ENCODE measurements at regions not wholly inside any gene's neighbourhood (a gene's known extent, or its start where the extent isn't known, plus 50 kb on each side); places are given as distances from the start of the nearest gene placed in this dataset.

DNA sequence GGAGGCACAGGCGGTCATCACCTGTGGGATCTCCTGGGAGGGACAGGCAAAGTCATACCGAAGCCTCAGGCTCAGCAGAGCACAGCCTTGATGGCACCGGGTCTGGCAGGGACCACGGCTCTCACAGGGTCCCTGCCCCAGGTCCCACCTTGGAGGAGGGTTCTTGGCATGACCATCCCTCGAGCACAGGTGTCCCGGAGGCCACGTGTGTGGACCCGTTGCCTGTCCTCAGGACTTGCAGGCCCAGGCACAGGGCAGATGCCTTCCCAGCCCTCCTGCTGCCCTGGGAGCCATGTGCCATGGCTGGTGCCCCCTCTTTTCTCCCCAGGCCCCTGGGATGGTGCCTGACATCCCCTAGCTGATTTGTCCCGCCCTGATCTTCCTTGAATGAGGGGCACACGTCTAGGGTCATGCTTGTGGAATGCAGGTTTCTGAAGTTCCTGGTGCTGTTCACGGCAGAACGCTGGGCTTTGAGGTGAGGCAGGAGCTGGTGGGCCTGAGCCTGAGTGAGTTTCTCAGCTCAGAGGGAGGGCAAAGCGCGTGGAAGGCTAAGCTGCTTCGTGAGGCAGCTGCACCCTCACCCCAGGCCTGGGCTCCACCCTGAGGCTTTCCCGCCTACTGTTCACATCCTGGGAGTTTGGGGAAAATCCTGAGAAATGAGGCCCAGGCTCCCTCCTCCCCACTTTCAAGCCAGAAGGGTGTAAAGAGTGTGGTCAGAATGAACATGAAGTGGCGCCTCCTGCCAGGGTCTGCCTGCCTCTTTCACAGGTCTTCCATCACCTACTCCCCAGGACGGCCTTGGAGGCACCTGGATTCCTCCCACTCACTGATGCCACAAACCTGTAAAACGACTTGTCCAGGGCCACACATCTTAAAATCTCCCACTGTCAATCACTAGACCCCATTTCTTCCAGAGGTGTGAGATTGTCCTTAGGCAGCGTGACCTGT lies 325.8 kb upstream of the B3GAT1 start:
- no peak overlapping the region for H2BK120ac ChIP-seq (ENCODE audit: low read depth, low read length, poor library complexity, severe bottlenecking)
- no peak overlapping the region for H3K4me3 Mint-ChIP-seq
- H4K8ac ChIP-seq (replicated peaks; ENCODE audit: insufficient read length, low read depth, low read length): no peak overlapping the region
- no peaks in the 10 kb centered on the region for H3K23me2 ChIP-seq (ENCODE audit: insufficient read length, low read depth, low read length, poor library complexity, severe bottlenecking)
- no peak overlapping the region for H3K27ac Mint-ChIP-seq
- H2BK12ac ChIP-seq (ENCODE audit: insufficient read length, low read depth, low read length): no peak overlapping the region
- no peak overlapping the region for H3K14ac ChIP-seq (ENCODE audit: insufficient read depth, low read length)
- no peak overlapping the region for H3K9ac ChIP-seq (ENCODE audit: extremely low read depth, insufficient read length, low read length)
- no peak overlapping the region for H4K91ac ChIP-seq (ENCODE audit: insufficient read length, low read depth, low read length)
- no peak overlapping the region for H3K18ac ChIP-seq (ENCODE audit: insufficient read length, low read depth, low read length)
- H3K27me3 ChIP-seq (ENCODE audit: insufficient read depth, low read length): no peaks in the 10 kb centered on the region
- no peak overlapping the region for H2AK5ac ChIP-seq (ENCODE audit: insufficient read length, low read length)
- H2BK15ac ChIP-seq (ENCODE audit: low read depth, low read length): no peak overlapping the region
- no peak overlapping the region for H3K4ac ChIP-seq (ENCODE audit: low read depth, low read length)
- no peaks in the 10 kb centered on the region for H3K79me1 ChIP-seq (ENCODE audit: insufficient read depth, low read depth, low read length, poor library complexity, severe bottlenecking)
- no peak overlapping the region for H2BK5ac ChIP-seq (ENCODE audit: insufficient read length, low read length)
- no peaks in the 10 kb centered on the region for H3K9me3 Mint-ChIP-seq
- no peaks in the 10 kb centered on the region for H3K36me3 Mint-ChIP-seq (ENCODE audit: insufficient read depth in 1 of 3, low read depth in 3 of 3)
- no peak overlapping the region for H3K23ac ChIP-seq (ENCODE audit: insufficient read length, low read depth, low read length)
- no peak overlapping the region for H4K5ac ChIP-seq (ENCODE audit: insufficient read length, low read depth, low read length)
- no peak for DNase-seq
- no peak overlapping the region for H2AFZ ChIP-seq (ENCODE audit: low read length)
- H2BK20ac ChIP-seq (ENCODE audit: low read depth, low read length, poor library complexity, severe bottlenecking): no peak overlapping the region
- peaks cover 13 to 18% of the 10 kb centered on the region in 2 experiments for H3K4me1 Mint-ChIP-seq
- TF ChIP-seq, protein P1, sequence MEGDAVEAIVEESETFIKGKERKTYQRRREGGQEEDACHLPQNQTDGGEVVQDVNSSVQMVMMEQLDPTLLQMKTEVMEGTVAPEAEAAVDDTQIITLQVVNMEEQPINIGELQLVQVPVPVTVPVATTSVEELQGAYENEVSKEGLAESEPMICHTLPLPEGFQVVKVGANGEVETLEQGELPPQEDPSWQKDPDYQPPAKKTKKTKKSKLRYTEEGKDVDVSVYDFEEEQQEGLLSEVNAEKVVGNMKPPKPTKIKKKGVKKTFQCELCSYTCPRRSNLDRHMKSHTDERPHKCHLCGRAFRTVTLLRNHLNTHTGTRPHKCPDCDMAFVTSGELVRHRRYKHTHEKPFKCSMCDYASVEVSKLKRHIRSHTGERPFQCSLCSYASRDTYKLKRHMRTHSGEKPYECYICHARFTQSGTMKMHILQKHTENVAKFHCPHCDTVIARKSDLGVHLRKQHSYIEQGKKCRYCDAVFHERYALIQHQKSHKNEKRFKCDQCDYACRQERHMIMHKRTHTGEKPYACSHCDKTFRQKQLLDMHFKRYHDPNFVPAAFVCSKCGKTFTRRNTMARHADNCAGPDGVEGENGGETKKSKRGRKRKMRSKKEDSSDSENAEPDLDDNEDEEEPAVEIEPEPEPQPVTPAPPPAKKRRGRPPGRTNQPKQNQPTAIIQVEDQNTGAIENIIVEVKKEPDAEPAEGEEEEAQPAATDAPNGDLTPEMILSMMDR (conservative IDR thresholded peaks at IDR 0.05): no peak
- H3K27me3 Mint-ChIP-seq (ENCODE audit: low read depth): peaks cover 14% of the 10 kb centered on the region
- H3K79me2 ChIP-seq (ENCODE audit: insufficient read depth, low read length): no peaks in the 10 kb centered on the region
- no peaks in the 10 kb centered on the region for H3K4me1 ChIP-seq (ENCODE audit: insufficient read depth, low read length)
- H4K20me1 ChIP-seq (ENCODE audit: control insufficient read depth, insufficient read depth, insufficient read length): no peaks in the 10 kb centered on the region
- no peak overlapping the region for H3T11ph ChIP-seq (ENCODE audit: low read length)
- H3K9me3 ChIP-seq (ENCODE audit: control insufficient read depth, low read depth, low read length): no peaks in the 10 kb centered on the region
- WGBS (ENCODE audit: extremely low coverage, insufficient read length, low lambda C conversion rate): no CpG with 5 or more reads among the region's 20 CpGs
- H3K27ac ChIP-seq (ENCODE audit: insufficient read length, low read depth, low read length): no peak overlapping the region
- H3K56ac ChIP-seq (ENCODE audit: insufficient read length, low read depth, low read length): no peak overlapping the region
- no peak overlapping the region for H3K4me2 ChIP-seq (ENCODE audit: insufficient read depth, insufficient read length, low read length)
